Neural cell (in vitro differentiated cells): ENCODE measurements at regions not wholly inside any gene's neighbourhood (a gene's known extent, or its start where the extent isn't known, plus 50 kb on each side); places are given as distances from the start of the nearest gene placed in this dataset.

Experiments
- EZH2 ChIP-seq: fragments of 200-600, 300-800 bp; shearing (Covaris generic), sonication (generic); IDR thresholded peaks from 2 replicates; pipeline ENCODE4 v1.6.1; 2014; ENCODE audit warnings: antibody characterized with exemption, low read length, borderline replicate concordance, mild to moderate bottlenecking; ENCODE audit not compliant: insufficient read depth, poor library complexity, severe bottlenecking
- REST ChIP-seq: IDR thresholded peaks from 2 replicates; pipeline ENCODE4 v1.6.1; 2012; ENCODE audit warnings: borderline replicate concordance
- TF ChIP-seq, protein P1 (sequence below): fragments of 450-650 bp; IDR thresholded peaks from 2 replicates; pipeline ENCODE4 v1.5.1; 2014; ENCODE audit warnings: antibody characterized with exemption, mild to moderate bottlenecking, moderate library complexity; ENCODE audit not compliant: poor library complexity, severe bottlenecking

DNA sequence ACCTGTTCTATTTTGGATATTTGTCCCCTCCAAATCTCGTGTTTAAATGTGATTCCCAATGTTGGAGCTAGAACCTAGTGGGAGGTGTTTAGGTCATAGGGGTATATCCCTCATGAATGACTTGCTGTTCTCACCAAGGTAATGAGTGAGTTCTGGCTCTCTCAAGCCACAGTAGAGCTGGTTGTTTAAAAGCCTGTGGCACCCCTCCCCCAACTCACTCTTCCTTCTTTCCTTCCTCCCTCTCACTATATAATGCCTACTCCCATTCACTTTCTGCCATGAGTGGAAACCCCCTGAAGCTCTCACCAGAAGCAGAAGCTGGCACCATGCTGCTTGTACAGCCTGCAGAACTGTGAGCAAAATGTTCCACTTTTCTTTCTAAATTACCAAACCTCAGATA is 341.1 kb downstream of the SI start:
- TF ChIP-seq EZH2 (no peak), REST (no peak)
- TF ChIP-seq, protein P1, sequence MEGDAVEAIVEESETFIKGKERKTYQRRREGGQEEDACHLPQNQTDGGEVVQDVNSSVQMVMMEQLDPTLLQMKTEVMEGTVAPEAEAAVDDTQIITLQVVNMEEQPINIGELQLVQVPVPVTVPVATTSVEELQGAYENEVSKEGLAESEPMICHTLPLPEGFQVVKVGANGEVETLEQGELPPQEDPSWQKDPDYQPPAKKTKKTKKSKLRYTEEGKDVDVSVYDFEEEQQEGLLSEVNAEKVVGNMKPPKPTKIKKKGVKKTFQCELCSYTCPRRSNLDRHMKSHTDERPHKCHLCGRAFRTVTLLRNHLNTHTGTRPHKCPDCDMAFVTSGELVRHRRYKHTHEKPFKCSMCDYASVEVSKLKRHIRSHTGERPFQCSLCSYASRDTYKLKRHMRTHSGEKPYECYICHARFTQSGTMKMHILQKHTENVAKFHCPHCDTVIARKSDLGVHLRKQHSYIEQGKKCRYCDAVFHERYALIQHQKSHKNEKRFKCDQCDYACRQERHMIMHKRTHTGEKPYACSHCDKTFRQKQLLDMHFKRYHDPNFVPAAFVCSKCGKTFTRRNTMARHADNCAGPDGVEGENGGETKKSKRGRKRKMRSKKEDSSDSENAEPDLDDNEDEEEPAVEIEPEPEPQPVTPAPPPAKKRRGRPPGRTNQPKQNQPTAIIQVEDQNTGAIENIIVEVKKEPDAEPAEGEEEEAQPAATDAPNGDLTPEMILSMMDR: no peak
